GM23338 (cell line): ENCODE measurements at regions not wholly inside any gene's neighbourhood (a gene's known extent, or its start where the extent isn't known, plus 50 kb on each side); places are given as distances from the start of the nearest gene placed in this dataset.

Experiments
- ATAC-seq: fragments of 200-7000 bp; cut with Tn5 transposase; 3 replicates; pipeline ENCODE4 v1.9.1; 2020
- DNase-seq: peaks from one replicate; pipeline ENCODE4 v3.0.0-alpha.2; 2015; ENCODE audit warnings: low spot score
- H2AFZ ChIP-seq: fragments of 200-600 bp; sonication (generic); 2 replicates; pipeline ENCODE4 v1.8.0; 2016; ENCODE audit warnings: antibody characterized with exemption, mild to moderate bottlenecking, moderate library complexity
- H3F3A ChIP-seq: fragments of 200-600 bp; sonication (generic); replicated peaks from 2 replicates; pipeline ENCODE4 v1.8.0; 2017; ENCODE audit warnings: antibody characterized with exemption, mixed run types, low read depth
- H3K27ac ChIP-seq: fragments of 200-600 bp; sonication (generic); 2 replicates; pipeline ENCODE4 v1.6.1; 2016; ENCODE audit warnings: low read depth
- H3K27me3 ChIP-seq: fragments of 200-600 bp; sonication (generic); 2 replicates; pipeline ENCODE4 v1.8.0; 2016; ENCODE audit warnings: mild to moderate bottlenecking, mixed run types, moderate library complexity; ENCODE audit not compliant: insufficient read depth
- H3K36me3 ChIP-seq: fragments of 200-600 bp; sonication (generic); 2 replicates; pipeline ENCODE4 v1.8.0; 2016; ENCODE audit warnings: mild to moderate bottlenecking; ENCODE audit not compliant: insufficient read depth
- H3K4me1 ChIP-seq: fragments of 200-600 bp; sonication (generic); 2 replicates; pipeline ENCODE4 v1.8.0; 2016; ENCODE audit warnings: mild to moderate bottlenecking, moderate library complexity; ENCODE audit not compliant: insufficient read depth
- H3K4me2 ChIP-seq: fragments of 200-600 bp; sonication (generic); 2 replicates; pipeline ENCODE4 v1.7.1; 2017; ENCODE audit warnings: mixed run types
- H3K4me3 ChIP-seq: fragments of 200-600 bp; sonication (generic); 2 replicates; pipeline ENCODE4 v1.6.1; 2016; ENCODE audit warnings: mixed run types
- H3K79me2 ChIP-seq: fragments of 200-600 bp; sonication (generic); replicated peaks from 2 replicates; pipeline ENCODE4 v1.8.0; 2017; ENCODE audit warnings: mild to moderate bottlenecking; ENCODE audit not compliant: insufficient read depth
- H3K9me2 ChIP-seq: fragments of 200-600 bp; sonication (generic); 2 replicates; pipeline ENCODE4 v1.8.0; 2017; ENCODE audit not compliant: insufficient read depth
- H4K20me1 ChIP-seq: fragments of 200-600 bp; sonication (generic); replicated peaks from 2 replicates; pipeline ENCODE4 v1.8.0; 2017; ENCODE audit warnings: mild to moderate bottlenecking; ENCODE audit not compliant: insufficient read depth
- H3K27ac Mint-ChIP-seq: 2 replicates; pipeline ENCODE4 v1.8.0; 2020; ENCODE audit warnings: inconsistent platforms, mild to moderate bottlenecking, moderate library complexity, mixed read lengths
- H3K27me3 Mint-ChIP-seq: 3 replicates; pipeline ENCODE4 v1.8.0; 2022; ENCODE audit warnings: low read depth, mild to moderate bottlenecking, moderate library complexity, mixed read lengths, inconsistent platforms; ENCODE audit not compliant: insufficient read depth, poor library complexity
- H3K36me3 Mint-ChIP-seq: 3 replicates; pipeline ENCODE4 v1.8.0; 2021; ENCODE audit warnings: low read depth, mild to moderate bottlenecking, inconsistent platforms, moderate library complexity, mixed read lengths
- H3K4me1 Mint-ChIP-seq: 3 replicates; pipeline ENCODE4 v1.8.0; 2020; ENCODE audit warnings: mild to moderate bottlenecking, inconsistent platforms, mixed read lengths
- H3K4me3 Mint-ChIP-seq: 3 replicates; pipeline ENCODE4 v1.8.0; 2021; ENCODE audit warnings: moderate library complexity, mild to moderate bottlenecking, inconsistent platforms, mixed read lengths
- H3K9me3 Mint-ChIP-seq: 3 replicates; pipeline ENCODE4 v1.8.0; 2020; ENCODE audit warnings: moderate library complexity, mild to moderate bottlenecking, inconsistent platforms, mixed read lengths
- CREB1 ChIP-seq: fragments of 250-450 bp; sonication (Bioruptor Pico); IDR thresholded peaks from 2 replicates; pipeline ENCODE4 v1.5.0; 2020; ENCODE audit warnings: low read depth, mild to moderate bottlenecking, moderate library complexity
- EZH2 ChIP-seq: fragments of 200-600 bp; sonication (generic); IDR thresholded peaks from one replicate; pipeline ENCODE4 v1.8.0; 2017; ENCODE audit warnings: antibody characterized with exemption, mild to moderate bottlenecking, low read depth; ENCODE audit not compliant: unreplicated experiment
- EZH2phosphoT487 ChIP-seq: fragments of 200-600 bp; sonication (generic); IDR thresholded peaks from one replicate; pipeline ENCODE4 v1.8.1; 2018; ENCODE audit warnings: antibody characterized with exemption; ENCODE audit not compliant: unreplicated experiment
- JUNB ChIP-seq: IDR thresholded peaks from one replicate; pipeline ENCODE4 v1.6.1; 2016; ENCODE audit warnings: antibody characterized with exemption; ENCODE audit not compliant: unreplicated experiment
- NANOG ChIP-seq: IDR thresholded peaks from 2 replicates; pipeline ENCODE4 v1.6.1; 2016; ENCODE audit warnings: antibody characterized with exemption, borderline replicate concordance
- POLR2AphosphoS5 ChIP-seq: IDR thresholded peaks from 2 replicates; pipeline ENCODE4 v1.6.1; 2016; ENCODE audit warnings: antibody characterized with exemption, low read depth
- STAT1 ChIP-seq: IDR thresholded peaks from one replicate; pipeline ENCODE4 v1.6.1; 2016; ENCODE audit warnings: antibody characterized with exemption; ENCODE audit not compliant: unreplicated experiment
- ZNF114 ChIP-seq: fragments of 250-450 bp; sonication (Bioruptor Pico); IDR thresholded peaks from 2 replicates; pipeline ENCODE4 v1.5.0; 2020; ENCODE audit warnings: mild to moderate bottlenecking, moderate library complexity
- ZNF331 ChIP-seq: fragments of 250-450 bp; sonication (Bioruptor Pico); IDR thresholded peaks from 2 replicates; pipeline ENCODE4 v1.5.0; 2020; ENCODE audit warnings: low read depth, mild to moderate bottlenecking, moderate library complexity
- TF ChIP-seq, protein P1 (sequence below): IDR thresholded peaks from one replicate; pipeline ENCODE4 v1.6.1; 2018; ENCODE audit warnings: antibody characterized with exemption; ENCODE audit not compliant: unreplicated experiment
- TF ChIP-seq, protein P2 (sequence below), 2 experiments: fragments of 200-600 bp in 1 of 2; sonication (generic) in 1 of 2; conservative IDR thresholded peaks; 2 replicates each; pipeline versions ENCODE4 v1.5.1 to v1.6.1; 2016 to 2017; ENCODE audit warnings: antibody characterized with exemption in 2 of 2, low read depth in 2 of 2, mild to moderate bottlenecking in 2 of 2, moderate library complexity in 1 of 2
- TF ChIP-seq, protein P3 (sequence below): IDR thresholded peaks from 2 replicates; pipeline ENCODE4 v1.6.1; 2016; ENCODE audit warnings: antibody characterized with exemption

DNA sequence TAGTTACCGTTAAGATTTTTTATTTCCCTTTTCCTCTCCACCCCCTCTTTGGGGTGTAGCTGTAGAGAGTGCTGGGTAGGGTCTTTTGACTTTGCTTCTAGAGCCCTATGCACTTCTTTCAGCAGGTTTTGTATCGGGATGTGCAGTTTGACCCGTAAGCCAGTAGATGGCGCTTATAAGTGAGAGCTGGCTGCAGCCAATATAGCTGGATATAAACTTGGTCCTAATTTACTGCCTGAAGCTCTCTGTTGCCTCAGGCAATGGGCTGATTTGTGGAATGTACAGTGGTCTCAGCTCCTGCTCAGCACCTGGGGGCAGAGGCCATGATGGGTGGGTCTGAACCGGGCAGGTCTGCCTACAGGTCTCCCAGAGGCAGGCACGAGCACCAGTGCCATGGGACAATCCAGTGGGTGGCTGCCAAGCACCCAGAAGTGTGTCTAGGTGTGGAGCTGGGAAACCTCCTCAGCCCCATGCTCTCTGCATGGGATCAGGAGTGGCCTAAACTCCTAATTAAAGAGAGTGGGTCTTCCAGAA, 146.5 kb downstream of the SPANXN1 start:
- Histone ChIP-seq H3K36me3 (no peaks in the 10 kb centered on the region), H3K9me2 (no peaks in the 10 kb centered on the region), H3K79me2 (no peaks in the 10 kb centered on the region), H3K4me2 (no peak overlapping the region), H3K27ac (no peak overlapping the region), H4K20me1 (no peaks in the 10 kb centered on the region), H3F3A (no peaks in the 10 kb centered on the region), H3K4me1 (no peaks in the 10 kb centered on the region), H3K4me3 (no peak overlapping the region), H2AFZ (no peak overlapping the region), H3K27me3 (no peaks in the 10 kb centered on the region)
- TF ChIP-seq, protein P1, sequence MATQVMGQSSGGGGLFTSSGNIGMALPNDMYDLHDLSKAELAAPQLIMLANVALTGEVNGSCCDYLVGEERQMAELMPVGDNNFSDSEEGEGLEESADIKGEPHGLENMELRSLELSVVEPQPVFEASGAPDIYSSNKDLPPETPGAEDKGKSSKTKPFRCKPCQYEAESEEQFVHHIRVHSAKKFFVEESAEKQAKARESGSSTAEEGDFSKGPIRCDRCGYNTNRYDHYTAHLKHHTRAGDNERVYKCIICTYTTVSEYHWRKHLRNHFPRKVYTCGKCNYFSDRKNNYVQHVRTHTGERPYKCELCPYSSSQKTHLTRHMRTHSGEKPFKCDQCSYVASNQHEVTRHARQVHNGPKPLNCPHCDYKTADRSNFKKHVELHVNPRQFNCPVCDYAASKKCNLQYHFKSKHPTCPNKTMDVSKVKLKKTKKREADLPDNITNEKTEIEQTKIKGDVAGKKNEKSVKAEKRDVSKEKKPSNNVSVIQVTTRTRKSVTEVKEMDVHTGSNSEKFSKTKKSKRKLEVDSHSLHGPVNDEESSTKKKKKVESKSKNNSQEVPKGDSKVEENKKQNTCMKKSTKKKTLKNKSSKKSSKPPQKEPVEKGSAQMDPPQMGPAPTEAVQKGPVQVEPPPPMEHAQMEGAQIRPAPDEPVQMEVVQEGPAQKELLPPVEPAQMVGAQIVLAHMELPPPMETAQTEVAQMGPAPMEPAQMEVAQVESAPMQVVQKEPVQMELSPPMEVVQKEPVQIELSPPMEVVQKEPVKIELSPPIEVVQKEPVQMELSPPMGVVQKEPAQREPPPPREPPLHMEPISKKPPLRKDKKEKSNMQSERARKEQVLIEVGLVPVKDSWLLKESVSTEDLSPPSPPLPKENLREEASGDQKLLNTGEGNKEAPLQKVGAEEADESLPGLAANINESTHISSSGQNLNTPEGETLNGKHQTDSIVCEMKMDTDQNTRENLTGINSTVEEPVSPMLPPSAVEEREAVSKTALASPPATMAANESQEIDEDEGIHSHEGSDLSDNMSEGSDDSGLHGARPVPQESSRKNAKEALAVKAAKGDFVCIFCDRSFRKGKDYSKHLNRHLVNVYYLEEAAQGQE: no peak
- TF ChIP-seq ZNF114 (CRISPR knock-in tag) (no peak), EZH2 (no peak)
- TF ChIP-seq, protein P2, sequence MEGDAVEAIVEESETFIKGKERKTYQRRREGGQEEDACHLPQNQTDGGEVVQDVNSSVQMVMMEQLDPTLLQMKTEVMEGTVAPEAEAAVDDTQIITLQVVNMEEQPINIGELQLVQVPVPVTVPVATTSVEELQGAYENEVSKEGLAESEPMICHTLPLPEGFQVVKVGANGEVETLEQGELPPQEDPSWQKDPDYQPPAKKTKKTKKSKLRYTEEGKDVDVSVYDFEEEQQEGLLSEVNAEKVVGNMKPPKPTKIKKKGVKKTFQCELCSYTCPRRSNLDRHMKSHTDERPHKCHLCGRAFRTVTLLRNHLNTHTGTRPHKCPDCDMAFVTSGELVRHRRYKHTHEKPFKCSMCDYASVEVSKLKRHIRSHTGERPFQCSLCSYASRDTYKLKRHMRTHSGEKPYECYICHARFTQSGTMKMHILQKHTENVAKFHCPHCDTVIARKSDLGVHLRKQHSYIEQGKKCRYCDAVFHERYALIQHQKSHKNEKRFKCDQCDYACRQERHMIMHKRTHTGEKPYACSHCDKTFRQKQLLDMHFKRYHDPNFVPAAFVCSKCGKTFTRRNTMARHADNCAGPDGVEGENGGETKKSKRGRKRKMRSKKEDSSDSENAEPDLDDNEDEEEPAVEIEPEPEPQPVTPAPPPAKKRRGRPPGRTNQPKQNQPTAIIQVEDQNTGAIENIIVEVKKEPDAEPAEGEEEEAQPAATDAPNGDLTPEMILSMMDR (conservative IDR thresholded peaks at IDR 0.05; ENCODE audit: low read depth in 2 of 2): peak; percentile 38 to 50
- Mint-ChIP-seq H3K9me3 (peaks cover 83% of the 10 kb centered on the region), H3K27me3 (no peaks in the 10 kb centered on the region), H3K4me1 (no peaks in the 10 kb centered on the region), H3K27ac (no peak overlapping the region), H3K36me3 (peaks cover 3% of the 10 kb centered on the region; the same call in 2 of the 3 replicates), H3K4me3 (no peak overlapping the region)
- no peak for ATAC-seq
- DNase-seq: peak; percentile 11

DNA sequence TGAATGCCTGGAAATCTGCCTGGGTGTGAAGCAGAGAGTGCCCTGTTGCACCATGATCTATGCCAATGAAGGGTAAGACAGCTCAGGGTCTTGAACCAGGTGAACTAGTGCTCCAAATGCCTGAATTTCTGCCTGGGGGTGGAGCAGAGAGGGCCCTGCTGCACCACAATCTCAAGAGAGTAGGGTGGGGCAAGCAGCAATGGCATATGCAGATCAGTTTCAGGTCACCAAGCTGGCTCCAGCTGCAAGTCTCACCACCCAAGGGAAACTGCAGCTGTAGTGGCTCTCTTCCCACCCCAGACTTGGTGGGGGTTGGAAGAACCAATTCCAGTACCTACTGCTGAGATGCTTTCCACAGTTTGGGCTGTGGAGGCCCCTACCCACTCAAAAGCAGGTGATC, 147.0 kb downstream of the SPANXN1 start:
- H3K4me1 Mint-ChIP-seq: no peaks in the 10 kb centered on the region
- no peak overlapping the region for H3K4me3 ChIP-seq
- ATAC-seq: no peak
- TF ChIP-seq NANOG: no peak
- TF ChIP-seq POLR2AphosphoS5: no peak
- TF ChIP-seq EZH2: no peak
- no peak for TF ChIP-seq EZH2phosphoT487
- TF ChIP-seq, protein P1: no peak
- TF ChIP-seq ZNF331 (CRISPR knock-in tag): no peak
- TF ChIP-seq STAT1: no peak
- TF ChIP-seq, protein P3, sequence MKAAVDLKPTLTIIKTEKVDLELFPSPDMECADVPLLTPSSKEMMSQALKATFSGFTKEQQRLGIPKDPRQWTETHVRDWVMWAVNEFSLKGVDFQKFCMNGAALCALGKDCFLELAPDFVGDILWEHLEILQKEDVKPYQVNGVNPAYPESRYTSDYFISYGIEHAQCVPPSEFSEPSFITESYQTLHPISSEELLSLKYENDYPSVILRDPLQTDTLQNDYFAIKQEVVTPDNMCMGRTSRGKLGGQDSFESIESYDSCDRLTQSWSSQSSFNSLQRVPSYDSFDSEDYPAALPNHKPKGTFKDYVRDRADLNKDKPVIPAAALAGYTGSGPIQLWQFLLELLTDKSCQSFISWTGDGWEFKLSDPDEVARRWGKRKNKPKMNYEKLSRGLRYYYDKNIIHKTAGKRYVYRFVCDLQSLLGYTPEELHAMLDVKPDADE: no peak
- TF ChIP-seq, protein P2 (conservative IDR thresholded peaks at IDR 0.05; ENCODE audit: low read depth in 2 of 2): no peak
- no peak for TF ChIP-seq CREB1
- no peak for TF ChIP-seq JUNB

More for the DNA sequence above, 147.0 kb downstream of the SPANXN1 start:
- Histone ChIP-seq H3K27me3 (no peaks in the 10 kb centered on the region), H3K9me2 (no peaks in the 10 kb centered on the region), H3K79me2 (no peaks in the 10 kb centered on the region), H3K4me2 (no peak overlapping the region), H3K27ac (no peak overlapping the region), H3K36me3 (no peaks in the 10 kb centered on the region), H2AFZ (no peak overlapping the region), H3F3A (no peaks in the 10 kb centered on the region), H3K4me1 (no peaks in the 10 kb centered on the region), H4K20me1 (no peaks in the 10 kb centered on the region)
- H3K4me3 Mint-ChIP-seq: no peak overlapping the region
- H3K36me3 Mint-ChIP-seq: peaks cover 3% of the 10 kb centered on the region; the same call in 2 of the 3 replicates
- H3K9me3 Mint-ChIP-seq: peaks cover 83% of the 10 kb centered on the region
- DNase-seq: no peak
- no peak overlapping the region for H3K27ac Mint-ChIP-seq
- H3K27me3 Mint-ChIP-seq: no peaks in the 10 kb centered on the region
